GM19455 (cell line): ENCODE measurements at regions not wholly inside any gene's neighbourhood (a gene's known extent, or its start where the extent isn't known, plus 50 kb on each side); places are given as distances from the start of the nearest gene placed in this dataset.

Source experiments
- ATAC-seq: cut with Tn5 transposase; IDR thresholded peaks from one replicate; pipeline ENCODE4 v1.9.1; 2021; ENCODE audit not compliant: unreplicated experiment

DNA sequence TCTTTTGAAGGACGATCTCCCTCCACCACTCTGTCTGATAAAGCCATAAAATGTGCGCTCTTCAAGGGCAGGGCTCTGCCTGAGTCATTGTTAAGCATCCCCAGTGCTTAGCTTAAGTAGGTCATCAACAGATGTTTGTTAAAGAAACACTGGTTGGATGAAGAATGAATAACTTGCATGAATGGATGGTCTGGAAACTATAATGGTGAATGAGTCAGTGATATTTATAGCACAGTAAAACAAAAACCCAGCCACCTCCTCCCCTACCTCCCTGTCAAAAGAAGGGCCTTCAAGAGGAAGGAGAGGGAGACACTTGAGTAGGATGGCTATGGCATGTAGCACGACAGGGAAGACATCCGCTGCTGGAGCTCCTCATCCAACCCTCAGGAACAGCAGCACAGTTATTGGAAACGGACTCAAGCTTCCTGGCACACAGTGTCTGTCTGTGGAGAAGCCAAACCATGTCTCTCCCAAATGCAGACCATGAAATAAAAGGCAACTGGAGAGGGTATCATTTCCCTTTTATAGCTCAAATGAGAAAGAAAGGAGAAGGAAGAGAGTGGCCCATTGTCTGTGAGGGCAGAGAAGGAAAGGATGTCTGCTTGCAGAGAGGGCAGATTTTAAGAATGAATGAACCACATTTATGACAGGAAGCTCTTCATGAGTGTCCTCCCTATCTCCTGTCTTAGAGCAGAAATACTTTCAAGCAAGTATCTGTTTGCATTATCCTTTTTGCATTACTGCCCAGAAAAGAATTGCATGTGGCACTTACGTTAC lies 183.5 kb upstream of the UBL3 start:
- ATAC-seq: no peak

GRCh38 chr13:30032263-30032662 lies 181.8 kb upstream of the UBL3 start:
- no peak for ATAC-seq

- no peak for ATAC-seq
These were observed 181.1 kb upstream of the UBL3 start for GRCh38 chr13:30031488-30031887.

DNA sequence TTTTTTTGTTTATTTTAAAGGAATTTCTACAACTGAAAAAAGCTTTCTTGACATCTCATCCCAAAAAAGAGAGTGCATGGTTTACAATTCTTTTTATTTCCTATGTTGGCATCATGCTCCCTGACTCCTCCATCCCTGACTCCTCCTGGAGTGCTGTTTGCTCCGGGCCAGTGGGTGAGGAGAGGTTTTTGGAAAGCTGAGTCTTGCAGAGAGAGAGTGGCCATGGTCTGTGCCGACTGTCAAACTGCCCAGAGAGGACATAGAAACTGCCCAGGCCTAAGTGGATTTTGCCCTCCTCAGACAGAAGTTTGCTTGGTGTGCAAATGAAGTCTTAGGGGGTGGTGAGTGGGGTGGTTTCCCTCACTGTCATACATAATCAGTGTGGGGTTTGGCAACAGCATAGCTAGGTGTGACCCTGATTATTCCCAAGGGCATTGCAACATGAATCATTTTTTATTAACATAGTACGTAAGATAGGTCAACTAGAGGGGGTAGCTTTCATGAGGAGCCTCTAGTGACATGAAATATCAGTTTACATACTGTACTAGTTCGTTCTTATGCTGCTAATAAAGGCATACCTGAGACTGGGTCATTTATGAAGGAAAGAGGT lies 179.8 kb upstream of the UBL3 start:
- no peak for ATAC-seq

GRCh38 chr13:30027569-30028455 lies 177.4 kb upstream of the UBL3 start:
- no peak for ATAC-seq

DNA sequence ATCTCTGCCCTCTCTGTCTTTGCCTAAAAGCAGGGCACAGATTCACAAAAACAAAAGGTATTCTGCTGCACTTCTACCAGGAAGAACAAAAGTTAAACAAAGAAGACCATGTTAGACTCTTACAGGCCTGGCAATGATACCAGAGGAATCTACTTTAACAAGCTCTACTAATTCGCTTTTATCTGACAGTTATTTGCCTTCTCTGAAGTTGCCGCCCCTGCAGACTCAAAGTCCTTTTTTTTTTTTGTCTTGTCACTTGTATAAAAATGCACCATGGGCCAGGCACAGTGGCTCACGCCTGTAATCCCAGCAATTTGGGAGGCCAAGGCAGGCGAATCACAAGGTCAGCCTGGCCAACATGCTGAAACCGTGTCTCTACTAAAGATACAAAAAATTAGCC lies 176.5 kb upstream of the UBL3 start:
- no peak for ATAC-seq

- no peak for ATAC-seq
These were observed 175.7 kb upstream of the UBL3 start for GRCh38 chr13:30026093-30026492.

- ATAC-seq: no peak
These were observed 174.9 kb upstream of the UBL3 start for GRCh38 chr13:30025351-30025750.

DNA sequence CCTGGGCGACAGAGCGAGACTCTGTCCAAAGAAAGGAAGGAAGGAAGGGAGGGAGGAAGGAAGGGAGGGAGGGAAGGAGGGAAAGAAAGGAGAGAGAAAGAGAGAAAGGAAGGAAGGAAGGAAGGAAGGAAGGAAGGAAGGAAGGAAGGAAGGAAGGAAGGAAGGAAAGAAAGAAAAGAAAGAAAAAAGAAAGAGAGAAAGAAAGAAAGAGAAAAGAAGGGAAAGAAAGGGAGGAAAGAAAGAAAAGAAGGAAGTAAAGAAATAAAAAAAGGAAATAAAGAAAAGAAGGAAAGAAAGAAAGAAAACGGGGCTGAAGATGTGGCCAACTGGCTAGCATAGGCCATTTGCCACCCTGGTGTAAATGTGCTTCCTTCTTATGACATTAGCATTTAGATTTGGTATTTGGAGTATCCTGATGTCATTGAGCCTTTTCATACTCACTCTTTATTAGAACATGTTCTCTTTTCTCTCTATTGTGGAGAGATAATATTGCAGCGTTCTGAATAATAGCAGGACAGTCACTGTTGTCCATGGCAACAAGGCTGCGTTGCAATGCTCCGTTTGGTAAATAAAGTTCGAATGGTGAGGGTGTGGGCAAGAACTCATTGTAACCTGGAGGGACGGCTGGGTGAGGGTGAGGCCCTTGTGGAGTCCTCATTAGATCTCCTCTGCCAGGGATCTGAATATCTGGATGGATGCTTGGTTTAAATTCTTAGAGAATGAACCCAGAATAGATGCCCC lies 173.9 kb upstream of the UBL3 start:
- no peak for ATAC-seq

DNA sequence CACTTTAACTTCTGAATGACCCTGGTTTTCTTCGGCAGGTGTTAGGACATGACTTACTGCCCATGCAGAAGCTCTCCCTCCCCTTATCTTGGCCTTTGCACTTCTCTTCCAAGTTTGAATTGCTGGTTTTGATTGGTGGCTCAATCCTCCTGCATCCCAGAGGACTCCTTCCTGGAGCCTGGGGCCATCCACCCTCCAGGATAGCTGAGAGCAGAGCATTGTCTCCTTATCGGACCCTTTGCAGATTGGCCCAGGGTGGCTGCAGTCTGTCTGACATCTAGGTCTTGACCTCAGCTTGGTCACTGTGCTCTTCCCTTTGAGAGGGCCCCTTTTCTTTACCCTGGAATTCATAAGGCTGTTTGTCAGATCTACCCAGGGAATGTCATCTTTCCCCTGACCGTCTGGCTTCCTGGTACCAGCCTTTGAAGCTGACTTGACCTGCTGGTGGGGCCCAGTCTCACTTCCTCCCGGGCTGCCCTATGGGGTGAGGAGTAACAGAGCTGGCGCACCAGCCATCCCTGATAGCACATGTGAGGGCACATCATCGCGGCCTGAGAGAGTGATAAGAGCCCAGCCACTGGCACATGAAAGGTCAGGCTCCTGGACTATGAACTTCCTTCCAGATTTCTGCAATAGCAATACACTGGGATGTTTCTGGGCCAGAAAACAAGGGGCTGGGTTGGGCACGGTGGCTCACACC lies 172.9 kb upstream of the UBL3 start:
- ATAC-seq: no peak

DNA sequence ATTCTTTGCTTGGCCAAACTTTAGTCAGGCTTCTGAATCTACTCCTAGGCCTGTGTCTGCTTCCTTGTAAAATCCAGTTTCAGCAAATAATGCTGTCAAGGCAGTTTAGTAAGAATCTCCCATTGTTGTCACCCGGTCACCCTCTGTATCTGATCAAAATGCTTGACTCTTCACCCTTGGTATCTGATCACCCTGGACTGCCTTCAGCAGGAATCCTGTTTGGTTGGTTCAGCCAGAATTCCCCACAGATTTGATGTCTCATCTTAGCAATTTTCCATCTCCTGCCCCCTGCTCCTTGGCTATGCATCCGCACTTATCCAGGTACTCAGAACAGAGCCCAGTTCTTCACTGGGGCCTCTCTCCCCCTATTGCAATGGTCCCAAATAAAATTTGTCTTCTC lies 172.4 kb upstream of the UBL3 start:
- no peak for ATAC-seq

DNA sequence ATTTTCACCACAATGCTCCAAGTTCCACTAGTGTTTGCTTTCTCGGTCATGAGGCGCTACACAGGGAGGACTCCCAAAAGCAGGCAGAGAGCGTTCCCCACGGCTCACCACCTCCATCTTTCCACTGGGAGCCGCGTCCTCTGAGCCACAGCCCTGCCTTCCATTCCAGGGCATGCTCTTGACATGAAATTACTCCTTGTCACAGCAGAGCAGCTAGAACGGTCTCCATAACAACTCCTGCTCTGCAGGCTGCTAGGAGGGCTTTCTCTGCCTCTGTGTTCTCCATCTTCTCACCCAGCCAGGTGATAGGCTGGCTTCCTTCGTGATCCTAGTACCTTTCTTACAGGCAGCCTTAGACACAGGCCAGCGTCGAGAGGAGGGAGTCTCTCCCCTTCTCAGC lies 171.8 kb upstream of the UBL3 start:
- ATAC-seq: no peak

- ATAC-seq: no peak
These were observed 171.2 kb upstream of the UBL3 start for GRCh38 chr13:30021611-30022010.

- ATAC-seq: no peak
These were observed 170.4 kb upstream of the UBL3 start for GRCh38 chr13:30020726-30021312.

DNA sequence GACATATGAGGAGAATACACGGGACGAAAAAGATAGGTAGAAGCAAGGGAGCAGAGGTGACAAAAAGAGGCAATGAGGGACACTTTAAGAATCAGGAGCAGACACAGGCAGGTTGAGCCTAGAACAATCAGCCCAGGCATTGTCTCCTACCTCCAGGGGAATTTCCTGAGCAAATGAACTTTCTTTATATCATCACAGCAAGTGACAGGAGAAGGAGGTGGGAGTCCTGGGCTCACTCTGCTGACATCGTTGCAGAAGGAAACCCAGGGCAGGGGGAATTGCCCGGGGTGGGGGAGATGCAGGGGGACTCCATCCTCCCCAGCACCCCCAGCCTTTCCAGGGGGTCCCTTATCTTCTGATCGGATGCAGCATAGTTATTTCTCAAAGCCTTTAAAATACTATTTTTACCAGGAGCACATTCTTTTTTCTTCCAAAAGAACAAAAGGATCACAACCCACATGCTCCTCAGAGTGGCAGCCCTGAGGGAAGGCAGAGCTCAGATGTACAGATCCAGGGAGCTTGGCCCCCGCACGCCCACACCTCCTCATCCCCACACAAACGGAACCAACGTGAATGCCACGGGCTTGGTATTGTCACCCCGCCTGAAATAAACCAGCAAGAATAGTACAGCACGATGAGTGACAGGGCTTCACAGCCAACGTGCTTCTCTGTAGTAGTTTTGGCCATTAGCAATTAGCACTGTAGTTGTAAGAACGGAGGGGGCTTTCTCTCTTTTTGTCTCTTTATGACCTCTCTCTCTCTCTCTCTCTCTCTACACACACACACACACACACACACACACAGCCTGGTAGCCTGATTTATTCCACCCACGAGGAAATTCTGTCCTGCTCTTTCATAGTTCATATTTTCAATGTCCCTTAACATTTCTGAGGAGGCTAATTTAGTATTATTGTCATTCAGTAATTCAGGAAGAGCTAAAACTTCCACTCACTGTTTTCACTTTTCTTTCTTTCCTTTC lies 169.5 kb upstream of the UBL3 start:
- ATAC-seq: no peak

DNA sequence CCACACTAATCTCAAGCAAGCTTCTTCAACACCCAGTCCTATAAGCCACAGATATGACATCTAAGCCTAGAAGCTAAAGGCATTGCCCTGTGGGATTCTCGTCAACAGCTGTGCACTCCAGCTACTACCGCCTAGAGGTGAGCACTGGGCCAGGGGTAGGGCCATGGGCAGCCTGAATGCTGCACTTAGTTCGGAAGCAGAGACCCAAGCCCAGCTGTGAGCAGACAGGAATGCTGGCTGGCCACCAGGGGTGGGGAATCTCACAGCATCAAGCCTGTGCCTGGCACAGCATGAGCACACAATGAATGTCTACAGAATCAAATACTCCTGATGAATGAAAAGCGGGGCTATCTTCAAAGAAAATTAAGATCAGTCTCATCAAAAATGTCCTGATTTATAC lies 167.5 kb upstream of the UBL3 start:
- ATAC-seq: no peak

DNA sequence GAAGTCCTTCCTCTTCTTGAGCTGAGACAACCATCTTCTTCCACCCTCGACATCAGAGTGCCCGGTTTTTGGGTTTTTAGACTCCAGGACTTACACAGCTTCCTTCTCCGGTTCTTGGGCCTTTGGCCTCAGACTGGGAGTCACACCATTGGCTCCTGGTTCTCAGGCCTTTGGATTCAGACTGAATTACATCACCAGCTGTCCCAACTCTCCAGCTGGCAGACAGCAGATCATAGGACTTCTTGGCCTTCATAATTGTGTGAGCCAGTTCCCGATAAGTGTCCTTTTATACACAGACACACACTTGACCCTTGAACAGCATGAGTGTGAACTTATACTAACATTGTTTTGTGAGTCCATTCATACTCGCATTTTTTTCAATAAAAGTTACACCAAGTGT lies 166.0 kb upstream of the UBL3 start:
- no peak for ATAC-seq

DNA sequence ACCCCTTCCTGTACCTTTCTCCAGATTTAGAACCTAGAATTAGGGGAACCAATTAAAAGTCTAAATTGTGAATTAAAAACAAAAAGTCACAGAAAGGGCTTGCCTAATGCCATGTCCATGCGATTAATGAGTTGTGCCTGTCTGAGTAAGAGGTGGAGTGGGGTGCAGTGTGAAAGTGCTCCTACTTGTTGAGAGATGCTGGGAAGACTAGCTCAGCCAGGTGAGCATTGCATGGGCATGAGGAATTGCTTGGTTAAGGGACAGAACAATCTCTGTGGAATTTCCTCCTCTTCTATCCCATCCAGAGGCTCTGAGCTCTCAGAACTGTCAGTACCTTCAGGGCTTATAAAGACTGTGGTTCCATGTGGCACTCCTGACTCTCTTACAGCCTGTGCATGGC lies 159.0 kb upstream of the UBL3 start:
- no peak for ATAC-seq

DNA sequence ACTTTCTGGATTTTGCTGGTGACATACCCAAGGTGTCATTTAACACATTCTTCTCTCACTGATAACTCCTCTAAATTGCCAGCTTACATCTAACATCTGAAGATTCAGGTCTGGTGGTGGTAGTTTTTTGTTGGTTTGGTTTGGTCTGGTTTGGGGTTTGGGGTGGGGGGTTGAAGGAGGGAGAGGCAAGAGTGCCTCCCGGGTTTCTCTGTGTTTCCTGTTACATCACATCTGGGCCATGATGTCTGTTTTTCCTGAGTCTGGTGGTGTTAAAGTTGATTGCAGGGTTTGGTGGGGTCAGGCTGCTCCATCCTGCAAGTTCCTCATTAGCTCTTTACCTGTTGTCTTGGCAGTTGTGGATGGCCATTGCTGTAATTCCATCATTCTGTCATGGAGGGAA lies 155.8 kb upstream of the UBL3 start:
- no peak for ATAC-seq
